Gastrocnemius medialis (tissue), 4 donors: ENCODE measurements at regions not wholly inside any gene's neighbourhood (a gene's known extent, or its start where the extent isn't known, plus 50 kb on each side); places are given as distances from the start of the nearest gene placed in this dataset.

ENCODE experiments used
- POLR2A ChIP-seq, 2 donors: fragments of 450-650 bp; IDR thresholded peaks; one replicate each; pipeline ENCODE4 v1.6.1; 2017; ENCODE audit warnings: antibody characterized with exemption in 2 of 2, mild to moderate bottlenecking in 2 of 2, moderate library complexity in 2 of 2
- TF ChIP-seq, protein P1 (sequence below), 5 experiments: fragments of 450-650 bp in 3 of 5; fragments of 200-600 bp in 2 of 5; sonication (generic) in 2 of 5; IDR thresholded peaks in 4 of 5; conservative IDR thresholded peaks in 1 of 5; 1 replicate in 4 of 5; 2 replicates in 1 of 5; pipeline ENCODE4 v1.5.1; 2016 to 2019; ENCODE audit warnings: antibody characterized with exemption in 5 of 5, mild to moderate bottlenecking in 3 of 5, moderate library complexity in 3 of 5

GRCh38 chr1:60678802-60679201 is 403.6 kb upstream of the NFIA start:
- TF ChIP-seq, protein P1, sequence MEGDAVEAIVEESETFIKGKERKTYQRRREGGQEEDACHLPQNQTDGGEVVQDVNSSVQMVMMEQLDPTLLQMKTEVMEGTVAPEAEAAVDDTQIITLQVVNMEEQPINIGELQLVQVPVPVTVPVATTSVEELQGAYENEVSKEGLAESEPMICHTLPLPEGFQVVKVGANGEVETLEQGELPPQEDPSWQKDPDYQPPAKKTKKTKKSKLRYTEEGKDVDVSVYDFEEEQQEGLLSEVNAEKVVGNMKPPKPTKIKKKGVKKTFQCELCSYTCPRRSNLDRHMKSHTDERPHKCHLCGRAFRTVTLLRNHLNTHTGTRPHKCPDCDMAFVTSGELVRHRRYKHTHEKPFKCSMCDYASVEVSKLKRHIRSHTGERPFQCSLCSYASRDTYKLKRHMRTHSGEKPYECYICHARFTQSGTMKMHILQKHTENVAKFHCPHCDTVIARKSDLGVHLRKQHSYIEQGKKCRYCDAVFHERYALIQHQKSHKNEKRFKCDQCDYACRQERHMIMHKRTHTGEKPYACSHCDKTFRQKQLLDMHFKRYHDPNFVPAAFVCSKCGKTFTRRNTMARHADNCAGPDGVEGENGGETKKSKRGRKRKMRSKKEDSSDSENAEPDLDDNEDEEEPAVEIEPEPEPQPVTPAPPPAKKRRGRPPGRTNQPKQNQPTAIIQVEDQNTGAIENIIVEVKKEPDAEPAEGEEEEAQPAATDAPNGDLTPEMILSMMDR (IDR thresholded peaks at IDR 0.05 in 4 of 5, conservative IDR thresholded peaks at IDR 0.05 in 1 of 5), result no peak
- TF ChIP-seq POLR2A (IDR thresholded peaks at IDR 0.05), result no peak
